Gastroesophageal sphincter (tissue), 3 donors: ENCODE measurements at regions not wholly inside any gene's neighbourhood (a gene's known extent, or its start where the extent isn't known, plus 50 kb on each side); places are given as distances from the start of the nearest gene placed in this dataset.

Experiments used
- CTCF ChIP-seq, 4 experiments: fragments of 200-600 bp in 2 of 4; fragments of 450-650 bp in 2 of 4; sonication (generic) in 1 of 4; IDR thresholded peaks; one replicate each; pipeline ENCODE4 v1.5.1; 2017 to 2019; ENCODE audit warnings: antibody characterized with exemption in 4 of 4, mild to moderate bottlenecking in 2 of 4, moderate library complexity in 2 of 4
- POLR2AphosphoS5 ChIP-seq: sonication (generic); formaldehyde crosslinking; IDR thresholded peaks from one replicate; pipeline ENCODE4 v1.6.1; 2017; ENCODE audit warnings: antibody characterized with exemption

DNA sequence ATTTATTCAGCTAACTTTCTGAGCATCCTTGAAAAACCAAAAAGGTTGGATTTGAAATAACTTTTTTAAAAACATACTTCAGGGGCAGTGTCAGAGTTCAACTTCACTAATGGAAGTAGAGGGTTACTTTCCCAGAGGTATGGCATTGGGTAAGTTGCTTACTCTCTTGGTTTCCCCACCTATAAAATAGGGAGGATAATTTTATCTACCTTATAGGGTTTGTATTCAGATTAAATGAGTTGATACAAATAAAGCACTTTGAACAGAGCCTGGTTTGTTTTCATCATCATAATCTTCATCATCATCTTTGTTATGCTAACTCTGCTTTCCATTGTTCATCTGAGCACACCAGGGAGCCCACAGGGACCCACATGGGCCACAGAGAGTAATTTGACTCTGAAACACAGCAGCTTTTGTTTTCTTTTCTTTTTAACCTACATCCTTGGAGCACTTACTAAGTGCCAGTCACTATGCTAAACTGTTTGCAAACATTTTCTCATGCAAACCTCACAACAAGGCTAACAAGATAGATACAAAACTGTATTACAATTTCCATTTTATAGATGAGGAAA is 179.1 kb upstream of the SLC24A2 start:
- TF ChIP-seq POLR2AphosphoS5 (no peak), CTCF (IDR thresholded peaks at IDR 0.05) (no peak)
